AG04449 (cell line): ENCODE measurements at regions not wholly inside any gene's neighbourhood (a gene's known extent, or its start where the extent isn't known, plus 50 kb on each side); places are given as distances from the start of the nearest gene placed in this dataset.

Experiments used
- CTCF ChIA-PET: fragments of 350-600 bp; formaldehyde crosslinking; extraction: SDS; loops from one replicate; lab custom pipeline; 2021; ENCODE audit warnings: antibody characterized with exemption; lab: Yijun Ruan, JAX
- POLR2A ChIA-PET: fragments of 400-600, 350-600 bp; formaldehyde crosslinking; extraction: SDS; loops from one replicate; lab custom pipeline; 2020; ENCODE audit warnings: antibody characterized with exemption, inconsistent platforms; lab: Yijun Ruan, JAX
- DNase-seq: peaks from one replicate; pipeline ENCODE4 v3.0.0-alpha.2; 2010; ENCODE audit warnings: low read depth, low spot score
- H3K4me3 ChIP-seq: 2 replicates; pipeline ENCODE4 v1.5.1; 2011; ENCODE audit warnings: low read depth, mild to moderate bottlenecking, control low read depth, low read length
- CTCF ChIP-seq: IDR thresholded peaks from one replicate; pipeline ENCODE4 v1.5.1; 2011; ENCODE audit warnings: mild to moderate bottlenecking, moderate library complexity, low read length, control low read depth, inconsistent platforms; ENCODE audit not compliant: insufficient read depth; ENCODE audit errors: missing control alignments

- CTCF ChIA-PET: interaction anchor here (1.3 to 3.7 kb wide), 2 partner anchors 10 to 301 kb away, joined by 6 to 21 read pairs; no protein-coding TSS in a partner anchor
- TF ChIP-seq CTCF: no peak
- POLR2A ChIA-PET: no interaction called here
- H3K4me3 ChIP-seq: no peak overlapping the region
- no peak for DNase-seq
These were observed 146.7 kb downstream of the CHIC2 start for GRCh38 chr4:53917729-53918128.

GRCh38 chr4:53916431-53916889, 147.9 kb downstream of the CHIC2 start:
- H3K4me3 ChIP-seq: no peak overlapping the region
- ChIA-PET CTCF (interaction anchor here (1.0 to 6.0 kb wide), 4 partner anchors 9 to 317 kb away, joined by 3 to 53 read pairs (median 22); no protein-coding TSS in a partner anchor), POLR2A (interaction anchor here (0.7 kb wide), 1 partner anchor 234 kb away, joined by 3 read pairs; no protein-coding TSS in a partner anchor)
- DNase-seq: no peak
- TF ChIP-seq CTCF: no peak

- peak; percentile 47 for DNase-seq
- CTCF ChIA-PET: interaction anchor here (0.7 to 6.0 kb wide), 7 partner anchors 11 to 319 kb away, joined by 3 to 53 read pairs (median 10); no protein-coding TSS in a partner anchor
- TF ChIP-seq CTCF: no peak
- POLR2A ChIA-PET: interaction anchor here (0.7 to 1.2 kb wide), 4 partner anchors 40 to 319 kb away, joined by 3 to 8 read pairs (median 6); partner anchors contain the start of gene PDGFRA
- H3K4me3 ChIP-seq: no peak overlapping the region
These were observed 149.9 kb downstream of the CHIC2 start for GRCh38 chr4:53914313-53915016.

- no peak for DNase-seq
- H3K4me3 ChIP-seq: no peak overlapping the region
- TF ChIP-seq CTCF: no peak
- ChIA-PET POLR2A (interaction anchor here (0.7 to 1.2 kb wide), 3 partner anchors 211 to 320 kb away, joined by 6 to 8 read pairs (median 6); partner anchors contain the start of gene PDGFRA), CTCF (interaction anchor here (0.7 to 6.0 kb wide), 6 partner anchors 12 to 319 kb away, joined by 3 to 53 read pairs (median 8); no protein-coding TSS in a partner anchor)
These were observed 150.6 kb downstream of the CHIC2 start for GRCh38 chr4:53913771-53914170.

- no peak for TF ChIP-seq CTCF
- no peak overlapping the region for H3K4me3 ChIP-seq
- CTCF ChIA-PET: interaction anchor here (1.6 to 9.6 kb wide), 8 partner anchors 13 to 321 kb away, joined by 3 to 196 read pairs (median 10); no protein-coding TSS in a partner anchor
- DNase-seq: no peak
- POLR2A ChIA-PET: interaction anchor here (0.6 to 0.7 kb wide), 2 partner anchors 119 to 321 kb away, joined by 3 to 4 read pairs; no protein-coding TSS in a partner anchor
These were observed 151.5 kb downstream of the CHIC2 start for GRCh38 chr4:53912766-53913497.
